ENCODE measurements at regions not wholly inside any gene's neighbourhood (a gene's known extent, or its start where the extent isn't known, plus 50 kb on each side); places are given as distances from the start of the nearest gene placed in this dataset. TPM values are rescaled to one million over a fixed set of nuclear protein-coding genes. Genes with fewer than 3 reads are reported as not detected.
A peak's percentile ranks its signal among the peaks of the same experiment; 100 is the strongest.

DNA sequence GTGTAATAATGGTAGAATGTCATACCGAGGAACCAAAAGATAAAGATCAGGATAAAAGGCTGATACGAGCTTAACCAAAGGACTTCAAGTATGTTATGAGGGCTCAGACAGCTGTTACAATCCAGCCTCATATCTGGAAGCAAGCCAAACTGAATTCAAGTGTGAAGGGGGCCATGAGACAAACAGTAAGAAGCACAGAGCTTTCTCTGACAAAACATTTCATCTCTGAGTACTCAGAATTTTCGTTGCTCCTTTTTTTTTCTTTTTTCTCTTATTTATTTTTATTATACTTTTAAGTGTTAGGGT lies 52.9 kb upstream of the CD180 start:
- TF ChIP-seq, protein P1, sequence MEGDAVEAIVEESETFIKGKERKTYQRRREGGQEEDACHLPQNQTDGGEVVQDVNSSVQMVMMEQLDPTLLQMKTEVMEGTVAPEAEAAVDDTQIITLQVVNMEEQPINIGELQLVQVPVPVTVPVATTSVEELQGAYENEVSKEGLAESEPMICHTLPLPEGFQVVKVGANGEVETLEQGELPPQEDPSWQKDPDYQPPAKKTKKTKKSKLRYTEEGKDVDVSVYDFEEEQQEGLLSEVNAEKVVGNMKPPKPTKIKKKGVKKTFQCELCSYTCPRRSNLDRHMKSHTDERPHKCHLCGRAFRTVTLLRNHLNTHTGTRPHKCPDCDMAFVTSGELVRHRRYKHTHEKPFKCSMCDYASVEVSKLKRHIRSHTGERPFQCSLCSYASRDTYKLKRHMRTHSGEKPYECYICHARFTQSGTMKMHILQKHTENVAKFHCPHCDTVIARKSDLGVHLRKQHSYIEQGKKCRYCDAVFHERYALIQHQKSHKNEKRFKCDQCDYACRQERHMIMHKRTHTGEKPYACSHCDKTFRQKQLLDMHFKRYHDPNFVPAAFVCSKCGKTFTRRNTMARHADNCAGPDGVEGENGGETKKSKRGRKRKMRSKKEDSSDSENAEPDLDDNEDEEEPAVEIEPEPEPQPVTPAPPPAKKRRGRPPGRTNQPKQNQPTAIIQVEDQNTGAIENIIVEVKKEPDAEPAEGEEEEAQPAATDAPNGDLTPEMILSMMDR (IDR thresholded peaks at IDR 0.05; ENCODE audit: insufficient read depth, low read depth, low read length), result no peak
- H3K4me3 ChIP-seq (ENCODE audit: low read depth, low read length), result no peak overlapping the region
- peak; percentile 74 for DNase-seq (ENCODE audit: low read depth)

DNA sequence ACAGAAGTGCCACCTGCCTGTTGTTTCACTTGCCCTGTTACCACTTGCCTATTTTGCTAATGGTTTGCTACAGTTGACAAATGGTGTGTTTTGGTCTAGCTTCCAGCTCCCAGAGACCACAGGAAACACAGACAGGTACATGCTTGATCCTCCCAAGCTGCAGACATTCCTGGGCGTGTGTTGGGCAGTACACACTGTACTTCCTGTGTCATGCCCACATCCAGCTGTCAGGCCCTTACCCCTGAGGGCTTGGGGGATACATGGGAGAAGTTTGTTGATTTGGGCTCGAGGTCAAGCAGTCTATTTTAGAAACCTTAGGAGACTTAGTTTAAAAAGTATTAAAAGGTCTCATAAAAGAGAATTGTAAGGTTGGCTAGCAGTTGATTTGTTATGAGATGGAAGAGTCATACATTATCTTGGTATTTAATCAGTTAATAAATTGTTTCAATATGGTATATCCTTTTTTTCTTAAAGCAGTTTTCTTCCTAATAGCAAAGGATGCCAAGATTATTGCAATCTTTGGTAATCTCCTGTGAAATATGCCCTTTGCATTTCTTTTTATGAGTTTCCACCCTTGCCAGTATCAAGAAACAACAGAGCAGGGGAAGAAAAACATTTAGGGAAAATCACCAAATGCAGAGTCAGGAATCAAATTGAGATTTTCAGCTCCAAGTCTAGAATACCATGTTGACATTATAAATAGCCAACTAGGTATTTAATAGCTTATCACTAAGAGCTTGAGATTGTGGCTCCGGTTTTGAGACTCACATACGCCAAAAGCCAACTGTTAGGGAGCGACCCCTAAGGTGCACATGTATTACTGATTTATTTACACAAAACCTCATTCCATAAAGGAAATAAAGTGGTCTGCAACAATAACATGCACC lies 52.3 kb upstream of the CD180 start:
- TF ChIP-seq, protein P1 (IDR thresholded peaks at IDR 0.05; ENCODE audit: insufficient read depth, low read depth, low read length), result no peak
- H3K4me3 ChIP-seq (ENCODE audit: low read depth, low read length), result no peak overlapping the region
- peak; percentile 69 for DNase-seq (ENCODE audit: low read depth)

DNA sequence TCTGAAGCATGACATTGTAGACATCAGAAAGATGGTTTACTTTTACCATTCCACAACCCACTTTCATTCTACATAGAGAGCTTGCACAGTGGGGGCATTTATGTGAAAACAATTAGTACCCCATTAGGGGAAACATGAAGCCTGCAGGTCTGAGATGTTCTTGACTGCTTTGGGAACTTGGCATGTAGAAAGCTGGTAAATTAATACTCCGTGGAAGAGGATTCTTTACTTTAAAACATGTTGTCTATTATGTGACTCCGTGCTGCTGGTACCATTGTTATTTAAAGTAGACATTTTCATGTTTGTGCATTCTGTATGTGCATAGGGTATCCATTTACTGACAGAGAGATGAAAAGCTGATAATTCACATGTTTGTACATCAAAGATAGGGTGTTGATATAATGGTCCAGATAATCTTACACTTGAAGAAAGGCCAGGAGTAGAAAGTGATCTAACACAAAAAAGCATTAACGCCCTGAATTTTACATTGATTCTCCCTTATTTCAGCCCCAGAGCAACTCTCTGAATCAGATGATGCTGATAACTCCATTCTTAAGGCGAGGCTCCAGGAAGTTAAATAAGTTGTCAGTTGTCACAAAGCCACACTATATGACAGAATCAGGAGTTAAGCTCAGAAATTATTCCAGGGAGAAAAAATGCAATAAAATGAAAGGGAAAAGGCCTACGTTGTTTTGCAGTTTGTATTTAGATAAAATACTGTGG lies 50.1 kb upstream of the CD180 start:
- TF ChIP-seq, protein P1 (IDR thresholded peaks at IDR 0.05; ENCODE audit: insufficient read depth, low read depth, low read length), result no peak
- H3K4me3 ChIP-seq (ENCODE audit: low read depth, low read length), result no peak overlapping the region
- DNase-seq (ENCODE audit: low read depth), result no peak

Small RNAs in the stretch of these regions (small RNA-seq; reads per million reads assigned to genes)
- gene AC024581.2, result not detected
- not detected for gene RNU6-1232P
